ENCODE measurements at regions not wholly inside any gene's neighbourhood (a gene's known extent, or its start where the extent isn't known, plus 50 kb on each side); places are given as distances from the start of the nearest gene placed in this dataset.

DNA sequence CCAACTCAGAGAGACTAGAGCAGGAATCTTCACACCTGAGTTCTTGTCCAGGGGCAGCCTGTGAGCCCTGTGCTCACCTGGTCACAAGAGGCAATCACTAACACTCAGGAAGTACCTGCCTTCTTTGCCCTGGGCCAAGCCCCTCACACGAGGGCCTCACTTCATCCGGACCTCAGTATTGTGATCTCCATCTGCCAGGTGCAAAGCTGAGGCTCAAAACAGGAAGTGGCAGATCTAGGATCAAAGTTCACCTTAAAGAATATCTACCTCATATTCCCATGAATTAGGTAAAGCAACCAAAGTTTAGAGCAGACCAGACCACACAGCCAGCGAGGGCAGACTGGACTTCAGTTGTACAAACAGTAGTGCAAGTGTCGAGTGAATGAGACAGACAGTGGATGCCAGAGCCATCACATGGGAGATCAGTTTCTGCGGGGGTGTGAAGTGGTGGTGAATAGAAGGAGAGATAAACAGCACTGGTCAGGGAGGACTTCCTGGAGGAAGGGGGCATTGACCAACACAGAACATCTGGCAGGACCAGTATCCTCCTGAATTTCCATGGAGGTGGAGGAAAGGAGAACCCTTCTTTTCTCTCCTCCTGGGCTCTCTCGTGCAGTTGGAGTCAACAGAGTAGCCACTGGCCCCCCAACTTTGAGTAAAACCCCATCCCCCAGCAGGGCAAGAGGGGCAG is 116.6 kb upstream of the ZBTB40 start:
- no peak for TF ChIP-seq CREB1 (IDR thresholded peaks at IDR 0.05; ENCODE audit: low read depth)

DNA sequence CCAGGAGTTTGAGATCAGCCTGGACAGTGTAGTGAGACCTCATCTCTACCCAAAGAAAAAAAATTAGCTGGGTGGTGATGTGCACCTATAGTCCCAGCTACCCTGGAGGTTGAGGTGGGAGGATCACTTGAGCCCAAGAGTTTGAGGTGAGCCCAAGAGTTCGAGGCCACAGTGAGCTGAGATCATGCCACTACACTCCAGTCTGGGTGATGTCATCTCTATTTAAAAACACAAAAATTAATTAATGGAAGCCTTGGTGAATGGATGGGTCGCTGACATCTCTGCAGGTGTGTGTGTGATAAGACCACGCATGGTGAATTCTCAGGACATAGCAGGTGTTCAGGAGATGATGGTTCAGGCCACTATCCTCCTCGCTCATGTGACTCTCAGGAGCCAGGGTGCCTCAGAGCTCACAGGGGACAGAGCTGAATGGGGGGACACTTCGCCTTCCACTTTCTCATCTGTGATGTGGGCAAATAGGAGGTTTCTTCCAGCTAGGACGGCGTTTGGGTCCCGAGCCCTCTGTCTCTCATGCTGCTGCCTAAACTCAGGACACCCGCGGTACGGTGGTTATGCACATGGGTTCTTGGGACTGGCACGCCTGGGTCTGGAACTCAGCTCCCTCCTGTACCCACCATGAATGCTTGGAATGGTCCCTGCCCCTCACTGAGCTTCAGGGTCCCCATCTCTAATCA is 113.4 kb upstream of the ZBTB40 start:
- TF ChIP-seq CEBPB (IDR thresholded peaks at IDR 0.05) (no peak), TAF1 (IDR thresholded peaks at IDR 0.05; ENCODE audit: low read depth) (no peak), RAD21 (IDR thresholded peaks at IDR 0.05; ENCODE audit: low read depth) (no peak), CREB1 (IDR thresholded peaks at IDR 0.05; ENCODE audit: low read depth) (no peak)
- TF ChIP-seq, protein P1, sequence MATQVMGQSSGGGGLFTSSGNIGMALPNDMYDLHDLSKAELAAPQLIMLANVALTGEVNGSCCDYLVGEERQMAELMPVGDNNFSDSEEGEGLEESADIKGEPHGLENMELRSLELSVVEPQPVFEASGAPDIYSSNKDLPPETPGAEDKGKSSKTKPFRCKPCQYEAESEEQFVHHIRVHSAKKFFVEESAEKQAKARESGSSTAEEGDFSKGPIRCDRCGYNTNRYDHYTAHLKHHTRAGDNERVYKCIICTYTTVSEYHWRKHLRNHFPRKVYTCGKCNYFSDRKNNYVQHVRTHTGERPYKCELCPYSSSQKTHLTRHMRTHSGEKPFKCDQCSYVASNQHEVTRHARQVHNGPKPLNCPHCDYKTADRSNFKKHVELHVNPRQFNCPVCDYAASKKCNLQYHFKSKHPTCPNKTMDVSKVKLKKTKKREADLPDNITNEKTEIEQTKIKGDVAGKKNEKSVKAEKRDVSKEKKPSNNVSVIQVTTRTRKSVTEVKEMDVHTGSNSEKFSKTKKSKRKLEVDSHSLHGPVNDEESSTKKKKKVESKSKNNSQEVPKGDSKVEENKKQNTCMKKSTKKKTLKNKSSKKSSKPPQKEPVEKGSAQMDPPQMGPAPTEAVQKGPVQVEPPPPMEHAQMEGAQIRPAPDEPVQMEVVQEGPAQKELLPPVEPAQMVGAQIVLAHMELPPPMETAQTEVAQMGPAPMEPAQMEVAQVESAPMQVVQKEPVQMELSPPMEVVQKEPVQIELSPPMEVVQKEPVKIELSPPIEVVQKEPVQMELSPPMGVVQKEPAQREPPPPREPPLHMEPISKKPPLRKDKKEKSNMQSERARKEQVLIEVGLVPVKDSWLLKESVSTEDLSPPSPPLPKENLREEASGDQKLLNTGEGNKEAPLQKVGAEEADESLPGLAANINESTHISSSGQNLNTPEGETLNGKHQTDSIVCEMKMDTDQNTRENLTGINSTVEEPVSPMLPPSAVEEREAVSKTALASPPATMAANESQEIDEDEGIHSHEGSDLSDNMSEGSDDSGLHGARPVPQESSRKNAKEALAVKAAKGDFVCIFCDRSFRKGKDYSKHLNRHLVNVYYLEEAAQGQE (IDR thresholded peaks at IDR 0.05; ENCODE audit: low read depth) = no peak

DNA sequence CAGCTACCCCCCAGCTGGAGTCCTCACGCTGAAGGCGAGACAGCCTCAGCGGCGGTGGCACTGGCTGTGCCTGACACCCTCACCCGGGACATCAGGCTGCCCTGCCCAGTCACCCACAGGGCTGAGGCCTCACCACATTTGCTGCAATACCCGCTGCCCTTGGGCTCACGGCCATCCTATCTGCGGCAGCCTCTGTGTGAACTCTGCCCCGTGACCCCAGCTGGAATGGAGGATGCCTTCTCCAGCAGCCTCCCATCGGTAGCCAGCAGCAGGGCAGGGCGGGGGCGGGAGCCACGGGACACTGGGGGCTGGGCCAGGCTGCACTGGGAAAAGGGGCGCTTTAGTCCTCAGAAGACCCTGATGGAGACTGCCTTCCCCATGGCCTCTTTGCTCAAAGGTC is 112.4 kb upstream of the ZBTB40 start:
- TF ChIP-seq EP300 (IDR thresholded peaks at IDR 0.05; ENCODE audit: borderline replicate concordance) (no peak), TCF12 (IDR thresholded peaks at IDR 0.05; ENCODE audit: low read depth) (no peak), EGR1 (IDR thresholded peaks at IDR 0.05) (no peak), ZBTB7A (IDR thresholded peaks at IDR 0.05; ENCODE audit: low read depth) (no peak)
- TF ChIP-seq, protein P1 (IDR thresholded peaks at IDR 0.05; ENCODE audit: low read depth) = no peak

DNA sequence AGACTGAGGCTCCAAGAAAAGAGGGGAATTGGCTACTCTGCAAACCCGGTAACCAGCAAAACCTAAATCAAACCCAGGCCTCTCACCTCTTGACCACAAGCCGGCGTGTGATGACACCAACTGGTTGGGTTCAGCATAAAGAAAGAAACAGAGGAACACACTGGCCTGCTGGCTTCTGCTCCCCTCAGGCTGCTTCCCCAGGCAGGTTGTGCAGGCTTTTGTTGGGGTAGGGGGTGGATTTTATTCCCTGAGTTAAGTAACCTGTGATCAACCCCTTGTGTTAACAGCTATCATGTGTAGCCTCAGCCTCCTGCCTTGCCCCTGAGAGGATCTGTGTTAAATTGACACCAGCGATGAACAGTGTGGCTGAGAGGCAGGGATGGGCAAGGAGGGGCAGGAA is 111.6 kb upstream of the ZBTB40 start:
- TF ChIP-seq TAF1 (IDR thresholded peaks at IDR 0.05; ENCODE audit: low read depth) (no peak), ZBTB7A (IDR thresholded peaks at IDR 0.05; ENCODE audit: low read depth) (no peak), EGR1 (IDR thresholded peaks at IDR 0.05) (no peak), FOXM1 (IDR thresholded peaks at IDR 0.05; ENCODE audit: borderline replicate concordance, low read depth) (no peak), TEAD4 (IDR thresholded peaks at IDR 0.05) (no peak), EP300 (IDR thresholded peaks at IDR 0.05; ENCODE audit: borderline replicate concordance) (no peak), TCF12 (IDR thresholded peaks at IDR 0.05; ENCODE audit: low read depth) (no peak), CREB1 (IDR thresholded peaks at IDR 0.05; ENCODE audit: low read depth) (no peak), CEBPB (IDR thresholded peaks at IDR 0.05) (no peak), RAD21 (IDR thresholded peaks at IDR 0.05; ENCODE audit: low read depth) (no peak), YY1 (IDR thresholded peaks at IDR 0.05; ENCODE audit: low read depth) (no peak), NFIC (IDR thresholded peaks at IDR 0.05) (no peak)
- TF ChIP-seq, protein P2, sequence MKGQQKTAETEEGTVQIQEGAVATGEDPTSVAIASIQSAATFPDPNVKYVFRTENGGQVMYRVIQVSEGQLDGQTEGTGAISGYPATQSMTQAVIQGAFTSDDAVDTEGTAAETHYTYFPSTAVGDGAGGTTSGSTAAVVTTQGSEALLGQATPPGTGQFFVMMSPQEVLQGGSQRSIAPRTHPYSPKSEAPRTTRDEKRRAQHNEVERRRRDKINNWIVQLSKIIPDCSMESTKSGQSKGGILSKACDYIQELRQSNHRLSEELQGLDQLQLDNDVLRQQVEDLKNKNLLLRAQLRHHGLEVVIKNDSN (IDR thresholded peaks at IDR 0.05) = no peak
- TF ChIP-seq, protein P1 (IDR thresholded peaks at IDR 0.05; ENCODE audit: low read depth) = no peak
- TF ChIP-seq, protein P3, sequence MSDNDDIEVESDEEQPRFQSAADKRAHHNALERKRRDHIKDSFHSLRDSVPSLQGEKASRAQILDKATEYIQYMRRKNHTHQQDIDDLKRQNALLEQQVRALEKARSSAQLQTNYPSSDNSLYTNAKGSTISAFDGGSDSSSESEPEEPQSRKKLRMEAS (IDR thresholded peaks at IDR 0.05) = no peak

DNA sequence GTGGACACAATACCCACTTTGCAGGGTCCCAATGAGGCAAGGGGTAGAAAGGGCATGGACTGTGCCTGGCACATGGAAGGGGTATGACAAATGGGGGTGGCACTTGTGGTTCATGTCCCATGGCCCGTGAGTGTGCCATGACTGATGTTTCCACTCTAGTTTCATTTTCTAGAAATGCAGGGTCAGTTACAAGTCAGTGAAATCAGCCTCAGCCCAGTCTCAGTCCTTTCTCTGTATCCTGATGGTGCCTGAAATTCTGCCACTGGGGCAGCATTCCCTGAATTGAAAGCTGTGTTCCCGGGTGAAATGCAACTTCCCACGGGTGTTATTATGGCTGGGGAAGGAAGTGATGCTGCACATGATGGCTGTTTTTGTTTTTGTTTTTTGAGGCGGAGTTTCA is 110.8 kb upstream of the ZBTB40 start:
- no peak for TF ChIP-seq RAD21 (IDR thresholded peaks at IDR 0.05; ENCODE audit: low read depth)
- TF ChIP-seq CEBPB (IDR thresholded peaks at IDR 0.05) = no peak
- TF ChIP-seq EP300 (IDR thresholded peaks at IDR 0.05; ENCODE audit: borderline replicate concordance) = no peak
- TF ChIP-seq, protein P2 (IDR thresholded peaks at IDR 0.05) = no peak
- no peak for TF ChIP-seq CREB1 (IDR thresholded peaks at IDR 0.05; ENCODE audit: low read depth)
- no peak for TF ChIP-seq ZBTB7A (IDR thresholded peaks at IDR 0.05; ENCODE audit: low read depth)
- no peak for TF ChIP-seq TEAD4 (IDR thresholded peaks at IDR 0.05)
- TF ChIP-seq FOXM1 (IDR thresholded peaks at IDR 0.05; ENCODE audit: borderline replicate concordance, low read depth) = no peak
- TF ChIP-seq, protein P3 (IDR thresholded peaks at IDR 0.05) = no peak
- TF ChIP-seq TCF12 (IDR thresholded peaks at IDR 0.05; ENCODE audit: low read depth) = no peak
- no peak for TF ChIP-seq EGR1 (IDR thresholded peaks at IDR 0.05)
- no peak for TF ChIP-seq YY1 (IDR thresholded peaks at IDR 0.05; ENCODE audit: low read depth)
- TF ChIP-seq TAF1 (IDR thresholded peaks at IDR 0.05; ENCODE audit: low read depth) = no peak
- TF ChIP-seq, protein P1 (IDR thresholded peaks at IDR 0.05; ENCODE audit: low read depth) = no peak
- TF ChIP-seq NFIC (IDR thresholded peaks at IDR 0.05) = no peak

Data from Ishikawa (cell line).